ENCODE measurements at regions not wholly inside any gene's neighbourhood (a gene's known extent, or its start where the extent isn't known, plus 50 kb on each side); places are given as distances from the start of the nearest gene placed in this dataset.

GRCh38 chr1:244356376-244356775 lies 95.3 kb downstream of the ADSS2 start:
- TF ChIP-seq, protein P1, sequence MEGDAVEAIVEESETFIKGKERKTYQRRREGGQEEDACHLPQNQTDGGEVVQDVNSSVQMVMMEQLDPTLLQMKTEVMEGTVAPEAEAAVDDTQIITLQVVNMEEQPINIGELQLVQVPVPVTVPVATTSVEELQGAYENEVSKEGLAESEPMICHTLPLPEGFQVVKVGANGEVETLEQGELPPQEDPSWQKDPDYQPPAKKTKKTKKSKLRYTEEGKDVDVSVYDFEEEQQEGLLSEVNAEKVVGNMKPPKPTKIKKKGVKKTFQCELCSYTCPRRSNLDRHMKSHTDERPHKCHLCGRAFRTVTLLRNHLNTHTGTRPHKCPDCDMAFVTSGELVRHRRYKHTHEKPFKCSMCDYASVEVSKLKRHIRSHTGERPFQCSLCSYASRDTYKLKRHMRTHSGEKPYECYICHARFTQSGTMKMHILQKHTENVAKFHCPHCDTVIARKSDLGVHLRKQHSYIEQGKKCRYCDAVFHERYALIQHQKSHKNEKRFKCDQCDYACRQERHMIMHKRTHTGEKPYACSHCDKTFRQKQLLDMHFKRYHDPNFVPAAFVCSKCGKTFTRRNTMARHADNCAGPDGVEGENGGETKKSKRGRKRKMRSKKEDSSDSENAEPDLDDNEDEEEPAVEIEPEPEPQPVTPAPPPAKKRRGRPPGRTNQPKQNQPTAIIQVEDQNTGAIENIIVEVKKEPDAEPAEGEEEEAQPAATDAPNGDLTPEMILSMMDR (conservative IDR thresholded peaks at IDR 0.05) = no peak
- TF ChIP-seq ZFX (IDR thresholded peaks at IDR 0.05) = no peak

Data from C4-2B (cell line).